Ovary (tissue), 3 donors: ENCODE measurements at regions not wholly inside any gene's neighbourhood (a gene's known extent, or its start where the extent isn't known, plus 50 kb on each side); places are given as distances from the start of the nearest gene placed in this dataset.

Source experiments
- CTCF ChIP-seq, 3 donors: fragments of 450-650 bp in 2 of 3; fragments of 200-600 bp in 1 of 3; IDR thresholded peaks; one replicate each; pipeline versions ENCODE4 v1.5.1 to v1.8.0; 2016 to 2022; ENCODE audit warnings: antibody characterized with exemption in 3 of 3, mild to moderate bottlenecking in 1 of 3
- EP300 ChIP-seq: sonication (generic); formaldehyde crosslinking; IDR thresholded peaks from one replicate; pipeline ENCODE4 v1.6.1; 2017; ENCODE audit warnings: antibody characterized with exemption
- POLR2A ChIP-seq: fragments of 450-650 bp; IDR thresholded peaks from one replicate; pipeline ENCODE4 v1.6.1; 2017; ENCODE audit warnings: antibody characterized with exemption, mild to moderate bottlenecking, moderate library complexity
- donor health status: DM: no; HTN: no; CAD: no.

GRCh38 chr1:193663965-193664364 is 477.6 kb upstream of the B3GALT2 start:
- TF ChIP-seq CTCF (IDR thresholded peaks at IDR 0.05): no peak
- no peak for TF ChIP-seq POLR2A
- no peak for TF ChIP-seq EP300
